GM12878 (cell line): ENCODE measurements at regions not wholly inside any gene's neighbourhood (a gene's known extent, or its start where the extent isn't known, plus 50 kb on each side); places are given as distances from the start of the nearest gene placed in this dataset.
"Not testable (repeated sequence)": the region's sequence is repeated elsewhere in the genome, so short reads cannot be mapped to it uniquely, and the experiment has no call there.

Experiments
- ATAC-seq: fragments of 200-7000 bp; cut with Tn5 transposase; 3 replicates; pipeline ENCODE4 v1.9.1; 2020; ENCODE audit warnings: mild to moderate bottlenecking, moderate library complexity
- BruUV-seq: library from RNA; stranded (reverse); fragments of 400-500 nt; replicated peaks from 2 replicates; lab custom pipeline; 2021; lab: Mats Ljungman, UMichigan
- CTCF ChIA-PET: fragments of 300-600 bp; sonication (Branson Sonifier 250); formaldehyde crosslinking; extraction: SDS; loops from one replicate; lab custom pipeline; 2021; ENCODE audit warnings: inconsistent platforms; lab: Yijun Ruan, JAX
- POLR2A ChIA-PET: fragments of 350-600 bp; formaldehyde crosslinking; extraction: SDS; loops from one replicate; lab custom pipeline; 2021; ENCODE audit warnings: inconsistent platforms; lab: Charles Lee
- RAD21 ChIA-PET: fragments of 300-600 bp; sonication (Branson Sonifier 250); formaldehyde crosslinking; loops from one replicate; lab custom pipeline; 2023; ENCODE audit warnings: antibody characterized with exemption; ENCODE audit not compliant: unreplicated experiment; lab: Charles Lee
- SMC1A ChIA-PET: fragments of 300-600 bp; sonication (Branson Sonifier 250); formaldehyde crosslinking; loops from one replicate; lab custom pipeline; 2023; ENCODE audit not compliant: unreplicated experiment, uncharacterized antibody; lab: Charles Lee
- DNase-seq: peaks from one replicate; pipeline ENCODE4 v3.0.0-alpha.2; 2011; ENCODE audit warnings: low read depth, low spot score
- FAIRE-seq: peaks from 3 replicates; lab custom pipeline; 2011; peaks lifted over from hg19 to GRCh38; lab: Jason Lieb, UNC
- H2AFZ ChIP-seq: 2 replicates; pipeline ENCODE4 v1.6.0; 2011; ENCODE audit warnings: low read depth, low read length, control low read depth; ENCODE audit not compliant: control insufficient read depth
- H3K27ac ChIP-seq: 2 replicates; pipeline ENCODE4 v1.5.1; 2011; ENCODE audit warnings: control low read depth; ENCODE audit not compliant: control insufficient read depth, insufficient read depth
- H3K27me3 ChIP-seq, 2 experiments: replicated peaks in 1 of 2; 2 replicates each; pipeline versions ENCODE4 v1.6.0 to v1.6.1; 2011; ENCODE audit warnings: low read length in 1 of 2; ENCODE audit not compliant: control insufficient read depth in 2 of 2, insufficient read depth in 2 of 2
- H3K36me3 ChIP-seq, 2 experiments: 2 replicates each; pipeline ENCODE4 v1.5.1; 2011; ENCODE audit warnings: low read length in 1 of 2; ENCODE audit not compliant: control insufficient read depth in 2 of 2, insufficient read depth in 2 of 2
- H3K4me1 ChIP-seq: 2 replicates; pipeline ENCODE4 v1.6.1; 2011; ENCODE audit warnings: mild to moderate bottlenecking, low read length, moderate library complexity, mixed read lengths; ENCODE audit not compliant: control insufficient read depth, insufficient read depth
- H3K4me2 ChIP-seq: 2 replicates; pipeline ENCODE4 v1.6.0; 2011; ENCODE audit warnings: control low read depth; ENCODE audit not compliant: control insufficient read depth, insufficient read depth
- H3K4me3 ChIP-seq: fragments of 200-600 bp; sonication (generic); 2 replicates; pipeline ENCODE4 v1.5.1; 2016
- H3K79me2 ChIP-seq: 2 replicates; pipeline ENCODE4 v1.6.0; 2011; ENCODE audit warnings: low read length; ENCODE audit not compliant: control insufficient read depth, insufficient read depth
- H3K9ac ChIP-seq: 2 replicates; pipeline ENCODE4 v1.8.0; 2011; ENCODE audit warnings: low read length, control low read depth, mixed read lengths; ENCODE audit not compliant: control insufficient read depth, insufficient read depth
- H3K9me3 ChIP-seq: replicated peaks from 3 replicates; pipeline ENCODE4 v1.5.1; 2011; ENCODE audit warnings: mild to moderate bottlenecking, low read length; ENCODE audit not compliant: control insufficient read depth, insufficient read depth
- H4K20me1 ChIP-seq: 2 replicates; pipeline ENCODE4 v1.6.0; 2011; ENCODE audit not compliant: control insufficient read depth, insufficient read depth
- WGBS: methylation state at CpG from one replicate; pipeline ENCODE4 v1.1.6; 2016; ENCODE audit warnings: low lambda C conversion rate; ENCODE audit not compliant: insufficient replicate concordance, insufficient coverage; ENCODE audit errors: missing lambda C conversion rate; 5-methylcytosine and 5-hydroxymethylcytosine counted together
- in situ Hi-C: fragments of 300-500 bp; cut with MboI; formaldehyde crosslinking; loops from 9 replicates; pipeline ENCODE4 v1.14.3; 2018; ENCODE audit warnings: mixed read lengths
- intact Hi-C: fragments of 100-400 bp; cut with micrococcal nuclease; formaldehyde crosslinking; loops from one replicate; pipeline ENCODE4 v1.14.2; 2022; ENCODE audit not compliant: unreplicated experiment

DNA sequence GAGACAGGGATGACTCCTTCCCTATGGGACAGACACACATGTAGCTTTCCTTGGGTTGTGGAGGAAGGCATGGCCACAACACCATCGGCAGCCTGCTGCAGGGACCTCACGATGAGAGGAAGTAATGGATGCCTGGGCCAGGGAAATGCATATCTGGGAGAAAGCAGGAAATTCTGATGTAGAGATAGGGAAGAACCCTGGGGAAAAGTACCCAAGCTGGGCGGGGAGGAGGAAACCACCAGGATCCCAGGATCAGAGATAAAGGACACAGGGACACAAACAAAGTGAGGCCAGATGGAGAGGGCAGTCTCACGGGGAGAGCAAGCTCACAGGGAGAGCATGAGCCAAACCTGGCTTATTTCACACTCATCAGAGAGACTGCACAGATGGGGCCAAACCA lies 294.7 kb upstream of the TEKT4 start:
- H3K79me2 ChIP-seq, RAD21 ChIA-PET, SMC1A ChIA-PET, H3K27me3 ChIP-seq, ATAC-seq, H3K4me2 ChIP-seq, H3K9ac ChIP-seq, H4K20me1 ChIP-seq, DNase-seq, in situ Hi-C loops, BruUV-seq, H3K36me3 ChIP-seq, H3K4me1 ChIP-seq, intact Hi-C loops, H2AFZ ChIP-seq, H3K27ac ChIP-seq, H3K9me3 ChIP-seq, CTCF ChIA-PET, POLR2A ChIA-PET, FAIRE-seq, H3K4me3 ChIP-seq: not testable (repeated sequence)
- 43% methylated on average over 4 of the region's 4 CpGs for WGBS

DNA sequence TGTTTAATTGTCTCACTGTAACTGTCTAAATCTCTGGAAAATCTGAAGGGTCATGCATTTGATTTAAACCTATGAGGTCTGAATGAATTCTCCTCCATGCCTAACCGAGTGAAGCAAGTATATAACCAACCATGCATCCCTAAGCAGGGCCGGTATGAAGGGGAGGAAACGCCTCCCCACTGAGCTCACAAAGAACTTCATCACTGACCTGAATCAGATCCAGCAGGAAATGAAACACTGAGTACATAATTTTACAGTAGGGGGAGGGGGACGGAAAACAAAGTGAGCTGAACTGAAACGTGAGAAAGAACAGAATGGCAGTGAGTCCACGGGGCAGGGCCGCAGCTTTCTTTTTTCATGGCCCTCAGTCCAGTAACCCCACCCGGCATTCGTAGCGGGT lies 294.1 kb upstream of the TEKT4 start:
- intact Hi-C loops, H4K20me1 ChIP-seq, DNase-seq, ATAC-seq, H2AFZ ChIP-seq, POLR2A ChIA-PET, H3K27ac ChIP-seq, CTCF ChIA-PET, SMC1A ChIA-PET, H3K27me3 ChIP-seq, H3K4me1 ChIP-seq, H3K79me2 ChIP-seq, H3K9me3 ChIP-seq, RAD21 ChIA-PET, BruUV-seq, FAIRE-seq, H3K4me3 ChIP-seq, in situ Hi-C loops, H3K9ac ChIP-seq, H3K36me3 ChIP-seq, H3K4me2 ChIP-seq: not testable (repeated sequence)
- 3% methylated on average over 5 of the region's 10 CpGs for WGBS

DNA sequence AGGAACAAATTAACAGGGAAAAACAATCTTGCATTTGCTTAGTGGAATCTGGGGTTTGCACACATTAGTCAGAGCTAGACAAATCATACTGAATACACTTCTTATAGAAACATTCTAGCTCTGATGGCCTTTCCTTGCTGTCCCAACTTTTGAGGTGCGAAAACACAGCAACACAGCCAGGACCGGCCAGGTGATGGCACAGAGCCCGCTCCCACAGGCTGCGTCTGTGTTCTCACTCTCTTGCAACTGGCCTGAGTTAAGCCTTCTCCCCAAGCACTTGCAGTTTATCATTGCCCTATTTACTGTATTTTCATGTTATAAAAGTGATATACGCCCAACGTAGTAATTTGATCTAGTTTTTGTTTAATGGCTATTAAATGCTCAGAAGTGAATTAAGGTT lies 292.0 kb upstream of the TEKT4 start:
- CTCF ChIA-PET, POLR2A ChIA-PET, H3K79me2 ChIP-seq, in situ Hi-C loops, H3K9me3 ChIP-seq, SMC1A ChIA-PET, H3K4me2 ChIP-seq, ATAC-seq, H3K27ac ChIP-seq, intact Hi-C loops, DNase-seq, H3K36me3 ChIP-seq, FAIRE-seq, BruUV-seq, H4K20me1 ChIP-seq, H3K9ac ChIP-seq, H2AFZ ChIP-seq, RAD21 ChIA-PET, H3K27me3 ChIP-seq, H3K4me3 ChIP-seq, H3K4me1 ChIP-seq: not testable (repeated sequence)
- 51% methylated on average over 6 of the region's 6 CpGs for WGBS

DNA sequence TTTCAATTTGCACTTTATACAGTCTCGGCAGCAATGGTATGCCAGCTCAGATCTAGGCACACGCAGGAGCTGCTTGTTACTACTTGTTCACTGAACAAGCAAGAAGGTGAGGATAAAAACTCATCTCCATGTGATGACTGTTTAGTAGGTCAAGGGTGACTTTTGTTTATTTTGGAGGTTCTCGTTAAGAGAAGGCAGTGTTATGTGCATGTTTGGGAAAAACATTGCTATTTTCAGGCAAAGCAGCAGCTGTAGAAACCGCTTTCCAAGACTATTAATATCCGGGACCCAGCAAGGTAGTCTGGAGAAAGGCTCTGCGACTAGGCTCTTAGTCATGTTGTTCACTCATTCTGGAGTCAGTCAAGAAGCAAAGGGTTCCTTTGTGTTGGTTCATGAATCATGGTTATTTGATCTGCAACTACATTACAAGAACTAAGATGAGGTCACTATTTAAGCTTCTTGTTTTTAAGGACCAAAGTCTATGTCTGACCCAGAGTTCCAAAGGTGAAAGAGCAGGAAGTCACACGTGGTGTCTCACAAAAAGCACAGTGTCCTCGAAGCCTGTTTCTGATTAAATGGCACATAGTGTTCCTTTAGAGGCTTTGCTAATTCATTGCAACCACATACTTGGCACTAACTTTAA lies 288.0 kb upstream of the TEKT4 start:
- H2AFZ ChIP-seq, H3K36me3 ChIP-seq, H4K20me1 ChIP-seq, FAIRE-seq, ATAC-seq, POLR2A ChIA-PET, H3K79me2 ChIP-seq, H3K9me3 ChIP-seq, H3K4me3 ChIP-seq, H3K9ac ChIP-seq, in situ Hi-C loops, H3K27me3 ChIP-seq, H3K4me2 ChIP-seq, DNase-seq, H3K4me1 ChIP-seq, SMC1A ChIA-PET, RAD21 ChIA-PET, BruUV-seq, CTCF ChIA-PET, H3K27ac ChIP-seq, intact Hi-C loops: not testable (repeated sequence)
- WGBS = 23% methylated on average over 8 of the region's 8 CpGs
